B cell (primary cell): ENCODE measurements at regions not wholly inside any gene's neighbourhood (a gene's known extent, or its start where the extent isn't known, plus 50 kb on each side); places are given as distances from the start of the nearest gene placed in this dataset.

ENCODE experiments used
- ATAC-seq: fragments of 200-7000 bp; cut with Tn5 transposase; one replicate; pipeline ENCODE4 v1.10.0; 2021; ENCODE audit warnings: low read depth, mild to moderate bottlenecking, moderate number of reproducible peaks, moderate library complexity
- CTCF ChIA-PET: fragments of 350-600 bp; sonication (Branson Sonifier 250); formaldehyde crosslinking; loops from one replicate; lab custom pipeline; 2021; ENCODE audit warnings: antibody characterized with exemption, inconsistent platforms; lab: Charles Lee
- POLR2A ChIA-PET: fragments of 350-600 bp; sonication (Branson Sonifier 250); formaldehyde crosslinking; loops from one replicate; lab custom pipeline; 2021; ENCODE audit warnings: antibody characterized with exemption; lab: Charles Lee
- DNase-seq: peaks from one replicate; pipeline ENCODE4 v3.0.0; 2013
- H2AFZ ChIP-seq: 2 replicates; pipeline ENCODE4 v1.6.1; 2012; ENCODE audit warnings: mild to moderate bottlenecking, low read depth, low read length; ENCODE audit not compliant: insufficient read depth, poor library complexity, severe bottlenecking
- H3K27ac ChIP-seq, 2 donors: 1 replicate in 1 of 2; 2 replicates in 1 of 2; pipeline ENCODE4 v1.5.1; 2012 to 2013; ENCODE audit warnings: low read length in 2 of 2, mild to moderate bottlenecking in 2 of 2, moderate library complexity in 1 of 2
- H3K27me3 ChIP-seq, 4 experiments: fragments of 200-600 bp in 1 of 4; sonication (generic) in 1 of 4; replicated peaks in 1 of 4; 1 replicate in 2 of 4; 2 replicates in 2 of 4; pipeline versions ENCODE4 v1.6.1 to v1.7.0; 2013 to 2016; ENCODE audit warnings: low read length in 3 of 4, mild to moderate bottlenecking in 2 of 4, mixed read lengths in 1 of 4, moderate library complexity in 1 of 4; ENCODE audit not compliant: insufficient read depth in 4 of 4, control insufficient read depth in 3 of 4; ENCODE audit errors: control extremely low read depth in 1 of 4
- H3K36me3 ChIP-seq, 2 experiments: replicated peaks in 1 of 2; 1 replicate in 1 of 2; 2 replicates in 1 of 2; pipeline versions ENCODE4 v1.6.1 to v1.7.1; 2013; ENCODE audit warnings: low read length in 1 of 2; ENCODE audit not compliant: insufficient read depth in 2 of 2, control insufficient read depth in 1 of 2; ENCODE audit errors: control extremely low read depth in 1 of 2, extremely low read depth in 1 of 2
- H3K4me1 ChIP-seq, 2 donors: fragments of 200-600 bp in 1 of 2; sonication (generic) in 1 of 2; 1 replicate in 1 of 2; 2 replicates in 1 of 2; pipeline versions ENCODE4 v1.5.1 to v1.6.1; 2013 to 2017; ENCODE audit warnings: low read length in 2 of 2; ENCODE audit not compliant: control insufficient read depth in 2 of 2, insufficient read depth in 2 of 2
- H3K4me2 ChIP-seq: replicated peaks from 2 replicates; pipeline ENCODE3; 2012; ENCODE audit warnings: mild to moderate bottlenecking, low read depth, low read length; ENCODE audit not compliant: poor library complexity, severe bottlenecking
- H3K4me3 ChIP-seq, 5 experiments: fragments of 200-600 bp in 1 of 5; sonication (generic) in 1 of 5; 1 replicate in 3 of 5; 2 replicates in 2 of 5; pipeline versions ENCODE4 v1.5.1 to v1.7.0; 2011 to 2016; ENCODE audit warnings: low read length in 4 of 5, mild to moderate bottlenecking in 4 of 5, low read depth in 2 of 5, control low read depth in 1 of 5, moderate library complexity in 1 of 5; ENCODE audit not compliant: insufficient read depth in 1 of 5; ENCODE audit errors: control extremely low read depth in 1 of 5, extremely low read depth in 1 of 5
- H3K79me2 ChIP-seq: fragments of 200-600 bp; sonication (generic); one replicate; pipeline ENCODE4 v1.6.0; 2016; ENCODE audit warnings: low read length; ENCODE audit not compliant: control insufficient read depth, insufficient read depth
- H3K9ac ChIP-seq: fragments of 200-600 bp; sonication (generic); 2 replicates; pipeline ENCODE4 v1.6.1; 2017; ENCODE audit warnings: mild to moderate bottlenecking, low read length, moderate library complexity
- H3K9me3 ChIP-seq, 3 donors: one replicate each; pipeline versions ENCODE4 v1.6.1 to v1.7.1; 2013; ENCODE audit warnings: low read length in 2 of 3; ENCODE audit not compliant: control insufficient read depth in 2 of 3, insufficient read depth in 1 of 3; ENCODE audit errors: control extremely low read depth in 1 of 3
- H4K20me1 ChIP-seq: 2 replicates; pipeline ENCODE4 v1.6.0; 2012; ENCODE audit warnings: mild to moderate bottlenecking, low read length; ENCODE audit not compliant: insufficient read depth, control insufficient read depth, poor library complexity, severe bottlenecking
- H3K27ac Mint-ChIP-seq: one replicate; pipeline ENCODE4 v1.8.0; 2021; ENCODE audit warnings: mixed read lengths
- H3K27me3 Mint-ChIP-seq: one replicate; pipeline ENCODE4 v1.8.0; 2021; ENCODE audit warnings: mixed read lengths
- H3K4me1 Mint-ChIP-seq: one replicate; pipeline ENCODE4 v1.8.0; 2021; ENCODE audit warnings: mixed read lengths
- H3K4me3 Mint-ChIP-seq: one replicate; pipeline ENCODE4 v1.8.0; 2021; ENCODE audit warnings: mixed read lengths
- H3K9me3 Mint-ChIP-seq: one replicate; pipeline ENCODE4 v1.8.0; 2022; ENCODE audit warnings: mixed read lengths; ENCODE audit not compliant: insufficient read depth
- EZH2 ChIP-seq: IDR thresholded peaks from 2 replicates; pipeline ENCODE4 v1.6.1; 2012; ENCODE audit warnings: borderline replicate concordance, low read depth, mild to moderate bottlenecking, moderate library complexity, low read length; ENCODE audit not compliant: insufficient read depth, poor library complexity, severe bottlenecking
- WGBS: methylation state at CpG from one replicate; pipeline ENCODE4 v1.1.5; 2013; ENCODE audit warnings: missing lambda C conversion rate; ENCODE audit not compliant: insufficient coverage; 5-methylcytosine and 5-hydroxymethylcytosine counted together
- intact Hi-C: fragments of 100-400 bp; cut with micrococcal nuclease; formaldehyde crosslinking; loops from one replicate; pipeline ENCODE4 v1.10.0; 2022
- TF ChIP-seq, protein P1 (sequence below): fragments of 200-600 bp; IDR thresholded peaks from one replicate; pipeline ENCODE4 v1.8.0; 2022; ENCODE audit warnings: antibody characterized with exemption, mild to moderate bottlenecking

GRCh38 chr10:117686606-117687005 is 144.1 kb downstream of the EMX2 start:
- Histone ChIP-seq H2AFZ (no peak overlapping the region), H3K4me3 (no peak overlapping the region), H3K27me3 (no peaks in the 10 kb centered on the region), H3K4me2 (no peak overlapping the region), H3K79me2 (no peaks in the 10 kb centered on the region), H3K36me3 (no peaks in the 10 kb centered on the region), H3K27ac (no peak overlapping the region), H3K9ac (no peak overlapping the region), H4K20me1 (no peaks in the 10 kb centered on the region), H3K9me3 (peaks cover 0 to 6% (median 0%) of the 10 kb centered on the region in 3 donors), H3K4me1 (no peaks in the 10 kb centered on the region)
- no peak overlapping the region for H3K27ac Mint-ChIP-seq
- POLR2A ChIA-PET: no interaction called here
- intact Hi-C loops: no loop called here
- H3K27me3 Mint-ChIP-seq: peaks cover 10% of the 10 kb centered on the region
- no CpG with 5 or more reads among the region's 4 CpGs for WGBS
- H3K9me3 Mint-ChIP-seq: no peaks in the 10 kb centered on the region
- no peak for DNase-seq
- CTCF ChIA-PET: no interaction called here
- ATAC-seq: no peak
- H3K4me3 Mint-ChIP-seq: no peak overlapping the region
- H3K4me1 Mint-ChIP-seq: no peaks in the 10 kb centered on the region
- TF ChIP-seq EZH2: no peak

DNA sequence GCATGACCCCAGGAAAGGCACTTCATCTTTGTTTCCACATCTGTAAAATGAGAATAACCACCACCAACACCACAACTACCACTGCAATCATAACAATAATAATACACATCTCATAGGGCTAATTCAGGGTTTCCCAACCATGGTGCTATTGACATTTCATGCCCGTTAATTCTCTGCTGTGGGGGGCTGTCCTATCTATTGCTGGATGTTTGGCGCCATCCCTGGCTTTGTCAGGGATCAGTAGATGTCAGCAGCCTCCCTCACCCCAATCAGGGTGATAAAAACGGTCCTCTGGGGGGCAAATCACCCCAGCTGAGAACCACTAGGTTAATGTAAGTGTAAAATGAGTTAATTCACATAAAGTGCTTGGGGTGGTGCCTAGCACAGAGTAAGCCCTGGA is 145.8 kb downstream of the EMX2 start:
- H3K4me3 Mint-ChIP-seq: no peak overlapping the region
- no peak overlapping the region for H2AFZ ChIP-seq
- TF ChIP-seq, protein P1, sequence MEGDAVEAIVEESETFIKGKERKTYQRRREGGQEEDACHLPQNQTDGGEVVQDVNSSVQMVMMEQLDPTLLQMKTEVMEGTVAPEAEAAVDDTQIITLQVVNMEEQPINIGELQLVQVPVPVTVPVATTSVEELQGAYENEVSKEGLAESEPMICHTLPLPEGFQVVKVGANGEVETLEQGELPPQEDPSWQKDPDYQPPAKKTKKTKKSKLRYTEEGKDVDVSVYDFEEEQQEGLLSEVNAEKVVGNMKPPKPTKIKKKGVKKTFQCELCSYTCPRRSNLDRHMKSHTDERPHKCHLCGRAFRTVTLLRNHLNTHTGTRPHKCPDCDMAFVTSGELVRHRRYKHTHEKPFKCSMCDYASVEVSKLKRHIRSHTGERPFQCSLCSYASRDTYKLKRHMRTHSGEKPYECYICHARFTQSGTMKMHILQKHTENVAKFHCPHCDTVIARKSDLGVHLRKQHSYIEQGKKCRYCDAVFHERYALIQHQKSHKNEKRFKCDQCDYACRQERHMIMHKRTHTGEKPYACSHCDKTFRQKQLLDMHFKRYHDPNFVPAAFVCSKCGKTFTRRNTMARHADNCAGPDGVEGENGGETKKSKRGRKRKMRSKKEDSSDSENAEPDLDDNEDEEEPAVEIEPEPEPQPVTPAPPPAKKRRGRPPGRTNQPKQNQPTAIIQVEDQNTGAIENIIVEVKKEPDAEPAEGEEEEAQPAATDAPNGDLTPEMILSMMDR: no peak
- no peak for TF ChIP-seq EZH2
- H4K20me1 ChIP-seq: no peaks in the 10 kb centered on the region
- no peaks in the 10 kb centered on the region for H3K9me3 Mint-ChIP-seq
- CTCF ChIA-PET: no interaction called here
- H3K4me1 Mint-ChIP-seq: no peaks in the 10 kb centered on the region
- H3K27me3 Mint-ChIP-seq: peaks cover 7% of the 10 kb centered on the region
- no peak overlapping the region for H3K27ac Mint-ChIP-seq
- H3K79me2 ChIP-seq: no peaks in the 10 kb centered on the region
- peaks cover 0 to 6% (median 0%) of the 10 kb centered on the region in 3 donors for H3K9me3 ChIP-seq
- no peak overlapping the region for H3K9ac ChIP-seq
- no peaks in the 10 kb centered on the region for H3K4me1 ChIP-seq
- H3K4me3 ChIP-seq: no peak overlapping the region
- H3K36me3 ChIP-seq: no peaks in the 10 kb centered on the region
- H3K27me3 ChIP-seq: no peaks in the 10 kb centered on the region
- H3K27ac ChIP-seq: no peak overlapping the region
- POLR2A ChIA-PET: no interaction called here
- no peak overlapping the region for H3K4me2 ChIP-seq
- no peak for DNase-seq
- WGBS: 60% methylated on average over 1 of the region's 3 CpGs
- ATAC-seq: no peak
- intact Hi-C loops: no loop called here
